ENCODE measurements at regions not wholly inside any gene's neighbourhood (a gene's known extent, or its start where the extent isn't known, plus 50 kb on each side); places are given as distances from the start of the nearest gene placed in this dataset.
"Not testable (repeated sequence)": the region's sequence is repeated elsewhere in the genome, so short reads cannot be mapped to it uniquely, and the experiment has no call there.

GRCh38 chr1:104294259-104294658 is 544.6 kb downstream of the AMY1C start:
- DNase-seq (ENCODE audit: extremely low read depth, low read depth) = no peak
- TF ChIP-seq CTCF (IDR thresholded peaks at IDR 0.05; ENCODE audit: low read depth, low read length) = no peak

DNA sequence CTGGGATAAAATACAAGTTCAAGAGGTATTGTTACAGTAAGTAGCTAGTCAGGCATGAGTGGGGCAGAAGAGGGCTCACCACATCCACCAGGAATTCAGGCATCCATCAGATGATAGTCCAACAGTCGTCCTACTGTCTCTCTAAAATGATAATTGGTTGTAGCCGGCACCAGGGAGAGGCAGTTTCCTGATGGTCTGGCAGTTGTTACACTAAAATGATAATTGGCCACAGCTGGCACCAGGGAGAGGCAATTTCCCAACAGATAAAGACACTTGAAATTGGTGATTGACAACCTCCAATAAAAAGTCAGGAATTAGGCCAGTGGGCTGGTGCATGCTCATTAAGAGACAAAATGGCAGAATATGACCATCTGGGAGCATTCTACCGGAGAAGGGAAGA is 545.8 kb downstream of the AMY1C start:
- no peak for TF ChIP-seq CTCF (IDR thresholded peaks at IDR 0.05; ENCODE audit: low read depth, low read length)
- no peak for DNase-seq (ENCODE audit: extremely low read depth, low read depth)

DNA sequence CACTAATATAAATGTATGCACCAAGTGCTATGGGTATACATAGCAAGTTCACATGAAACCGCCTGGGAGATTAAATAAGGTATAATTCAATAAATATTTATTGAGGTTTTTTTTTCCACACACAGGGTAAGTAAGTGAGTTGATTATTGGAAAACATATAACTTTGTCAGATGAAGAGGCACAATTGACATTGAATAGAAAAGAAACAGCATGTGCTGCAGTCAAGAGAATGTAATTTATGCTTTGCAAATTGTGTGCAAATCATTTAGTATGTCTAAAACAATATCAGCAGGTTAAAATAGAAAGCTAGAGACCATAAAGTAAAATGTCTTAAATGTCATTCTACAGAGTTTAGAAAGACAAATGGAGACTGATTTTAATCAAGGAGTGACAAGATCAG is 560.0 kb downstream of the AMY1C start:
- no peak for TF ChIP-seq CTCF (IDR thresholded peaks at IDR 0.05; ENCODE audit: low read depth, low read length)
- DNase-seq (ENCODE audit: extremely low read depth, low read depth) = no peak

- TF ChIP-seq CTCF (IDR thresholded peaks at IDR 0.05; ENCODE audit: low read depth, low read length) = no peak
- no peak for DNase-seq (ENCODE audit: extremely low read depth, low read depth)
Measured at GRCh38 chr1:104315823-104316222, 566.1 kb downstream of the AMY1C start.

DNA sequence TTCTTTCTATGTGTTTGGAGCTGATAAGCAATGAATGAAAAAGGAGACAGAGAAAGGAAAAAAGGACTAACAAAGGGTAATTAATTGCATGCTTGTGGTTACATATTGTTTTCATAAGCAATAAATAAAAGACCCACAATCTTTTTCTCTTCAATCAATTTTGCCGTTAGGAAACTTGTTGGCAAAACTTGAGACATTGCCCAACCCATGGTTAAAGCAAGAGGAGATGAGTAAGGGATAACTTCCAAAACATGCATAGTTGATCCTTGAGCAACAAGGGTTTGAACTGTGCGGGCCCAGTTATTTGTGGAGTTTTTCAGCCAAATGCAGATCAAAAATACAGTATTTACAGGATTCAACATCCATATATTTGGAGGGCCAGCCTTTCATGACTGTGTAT is 572.4 kb downstream of the AMY1C start:
- no peak for TF ChIP-seq CTCF (IDR thresholded peaks at IDR 0.05; ENCODE audit: low read depth, low read length)
- no peak for DNase-seq (ENCODE audit: extremely low read depth, low read depth)

GRCh38 chr1:104329278-104329677 is 579.6 kb downstream of the AMY1C start:
- no peak for TF ChIP-seq CTCF (IDR thresholded peaks at IDR 0.05; ENCODE audit: low read depth, low read length)
- no peak for DNase-seq (ENCODE audit: extremely low read depth, low read depth)

DNA sequence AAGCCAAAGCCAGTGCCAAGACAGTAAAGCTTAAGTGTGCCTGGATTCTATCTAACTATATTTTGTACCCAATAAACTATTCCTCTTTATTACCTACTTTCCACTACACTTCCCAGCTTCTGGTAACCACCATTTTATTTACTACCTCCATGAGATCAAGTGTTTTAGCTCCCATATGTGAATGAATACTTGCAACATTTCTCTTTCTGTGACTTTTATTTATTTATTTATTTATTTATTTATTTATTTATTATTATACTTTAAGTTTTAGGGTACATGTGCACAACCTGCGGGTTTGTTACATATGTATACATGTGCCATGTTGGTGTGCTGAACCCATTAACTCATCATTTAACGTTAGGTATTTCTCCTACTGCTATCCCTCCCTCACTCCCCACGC is 582.1 kb downstream of the AMY1C start:
- no peak for TF ChIP-seq CTCF (IDR thresholded peaks at IDR 0.05; ENCODE audit: low read depth, low read length)
- DNase-seq (ENCODE audit: extremely low read depth, low read depth) = no peak

GRCh38 chr1:104337927-104338326 is 588.2 kb downstream of the AMY1C start:
- DNase-seq (ENCODE audit: extremely low read depth, low read depth) = not testable (repeated sequence)
